Endodermal cell (in vitro differentiated cells): ENCODE measurements at regions not wholly inside any gene's neighbourhood (a gene's known extent, or its start where the extent isn't known, plus 50 kb on each side); places are given as distances from the start of the nearest gene placed in this dataset.

Source experiments
- DNase-seq: peaks from one replicate; pipeline ENCODE4 v3.0.0-alpha.2; 2017
- H3K27ac ChIP-seq: 2 replicates; pipeline ENCODE4 v1.5.1; 2013; ENCODE audit warnings: mild to moderate bottlenecking, low read depth, low read length, moderate library complexity
- H3K27me3 ChIP-seq: 2 replicates; pipeline ENCODE4 v1.6.1; 2013; ENCODE audit warnings: mild to moderate bottlenecking, low read length, moderate library complexity; ENCODE audit not compliant: insufficient read depth, control insufficient read depth, poor library complexity, severe bottlenecking
- H3K36me3 ChIP-seq: 2 replicates; pipeline ENCODE4 v1.7.0; 2013; ENCODE audit warnings: mild to moderate bottlenecking, low read length, moderate library complexity; ENCODE audit not compliant: control insufficient read depth, insufficient read depth
- H3K4me1 ChIP-seq: one replicate; pipeline ENCODE4 v1.7.0; 2013; ENCODE audit warnings: low read length; ENCODE audit not compliant: control insufficient read depth, insufficient read depth
- H3K4me3 ChIP-seq: 2 replicates; pipeline ENCODE4 v1.5.1; 2013; ENCODE audit warnings: mild to moderate bottlenecking, low read length, moderate library complexity
- H3K9ac ChIP-seq: 2 replicates; pipeline ENCODE4 v1.6.1; 2013; ENCODE audit warnings: mild to moderate bottlenecking, low read length, moderate library complexity; ENCODE audit not compliant: poor library complexity, severe bottlenecking; ENCODE audit errors: extremely low read depth
- H3K9me3 ChIP-seq: 2 replicates; pipeline ENCODE4 v1.6.1; 2013; ENCODE audit warnings: mild to moderate bottlenecking, low read length, moderate library complexity; ENCODE audit not compliant: control insufficient read depth
- H3K27ac Mint-ChIP-seq: 2 replicates; pipeline ENCODE4 v1.8.0; 2020; ENCODE audit warnings: mixed read lengths
- H3K27me3 Mint-ChIP-seq: 2 replicates; pipeline ENCODE4 v1.8.0; 2021; ENCODE audit warnings: mild to moderate bottlenecking, mixed read lengths; ENCODE audit not compliant: insufficient read depth
- H3K36me3 Mint-ChIP-seq: 2 replicates; pipeline ENCODE4 v1.8.0; 2020; ENCODE audit warnings: low read depth, mixed read lengths
- H3K4me1 Mint-ChIP-seq: 2 replicates; pipeline ENCODE4 v1.8.0; 2020; ENCODE audit warnings: mixed read lengths
- H3K4me3 Mint-ChIP-seq: 2 replicates; pipeline ENCODE4 v1.8.0; 2020; ENCODE audit warnings: mild to moderate bottlenecking, moderate library complexity, mixed read lengths
- H3K9me3 Mint-ChIP-seq: 2 replicates; pipeline ENCODE4 v1.8.0; 2020; ENCODE audit warnings: mild to moderate bottlenecking, mixed read lengths
- CTCF ChIP-seq: fragments of 200-600 bp; sonication (generic); conservative IDR thresholded peaks from 2 replicates; pipeline ENCODE4 v1.5.0; 2021; ENCODE audit warnings: antibody characterized with exemption, mild to moderate bottlenecking
- WGBS, 2 experiments: methylation state at CpG; one replicate each; pipeline versions ENCODE4 v1.1.5 to v1.1.7; 2013; ENCODE audit warnings: missing lambda C conversion rate in 2 of 2, mixed read lengths in 1 of 2; ENCODE audit not compliant: insufficient coverage in 1 of 2, insufficient read length in 1 of 2; 5-methylcytosine and 5-hydroxymethylcytosine counted together

GRCh38 chr13:84038001-84038400 is 155.7 kb upstream of the SLITRK1 start:
- TF ChIP-seq CTCF, result no peak
- no peak overlapping the region for H3K4me3 ChIP-seq
- no peaks in the 10 kb centered on the region for H3K27me3 ChIP-seq
- no peak overlapping the region for H3K4me3 Mint-ChIP-seq
- no peaks in the 10 kb centered on the region for H3K27me3 Mint-ChIP-seq
- H3K9ac ChIP-seq, result no peak overlapping the region
- no peaks in the 10 kb centered on the region for H3K9me3 Mint-ChIP-seq
- H3K9me3 ChIP-seq, result no peaks in the 10 kb centered on the region
- WGBS, 2 experiments, result 17% methylated on average over 1 of the region's 1 CpG; no CpG with 5 or more reads in 1 of the 2 experiments
- H3K36me3 Mint-ChIP-seq, result no peaks in the 10 kb centered on the region
- peaks cover 4% of the 10 kb centered on the region for H3K4me1 ChIP-seq
- H3K27ac ChIP-seq, result no peak overlapping the region
- no peak overlapping the region for H3K27ac Mint-ChIP-seq
- peak; percentile 48 for DNase-seq
- H3K4me1 Mint-ChIP-seq, result peaks cover 8% of the 10 kb centered on the region
- H3K36me3 ChIP-seq, result no peaks in the 10 kb centered on the region

- Histone ChIP-seq H3K27ac (no peak overlapping the region), H3K27me3 (no peaks in the 10 kb centered on the region), H3K9ac (no peak overlapping the region), H3K36me3 (no peaks in the 10 kb centered on the region), H3K4me3 (no peak overlapping the region), H3K9me3 (no peaks in the 10 kb centered on the region), H3K4me1 (no peaks in the 10 kb centered on the region)
- no peaks in the 10 kb centered on the region for H3K9me3 Mint-ChIP-seq
- no peak overlapping the region for H3K27ac Mint-ChIP-seq
- H3K4me3 Mint-ChIP-seq, result no peak overlapping the region
- no peak for TF ChIP-seq CTCF
- no peak for DNase-seq
- no peaks in the 10 kb centered on the region for H3K36me3 Mint-ChIP-seq
- WGBS, 2 experiments, result 83 to 100% methylated on average over 1 of the region's 1 CpG
- peaks cover 7% of the 10 kb centered on the region for H3K4me1 Mint-ChIP-seq
- peaks cover 24% of the 10 kb centered on the region for H3K27me3 Mint-ChIP-seq
These were observed 149.8 kb upstream of the SLITRK1 start for GRCh38 chr13:84032116-84032515.

- Histone ChIP-seq H3K27me3 (no peaks in the 10 kb centered on the region), H3K36me3 (no peaks in the 10 kb centered on the region), H3K4me1 (no peaks in the 10 kb centered on the region), H3K4me3 (no peak overlapping the region), H3K9me3 (no peaks in the 10 kb centered on the region), H3K9ac (no peak overlapping the region), H3K27ac (no peak overlapping the region)
- no peak overlapping the region for H3K4me3 Mint-ChIP-seq
- no peak for DNase-seq
- no peaks in the 10 kb centered on the region for H3K9me3 Mint-ChIP-seq
- H3K4me1 Mint-ChIP-seq, result peaks cover 7% of the 10 kb centered on the region
- no peaks in the 10 kb centered on the region for H3K36me3 Mint-ChIP-seq
- H3K27me3 Mint-ChIP-seq, result peaks cover 32% of the 10 kb centered on the region
- no peak overlapping the region for H3K27ac Mint-ChIP-seq
- WGBS, 2 experiments, result 91 to 92% methylated on average over 3 to 4 of the region's 4 CpGs
- no peak for TF ChIP-seq CTCF
These were observed 148.8 kb upstream of the SLITRK1 start for GRCh38 chr13:84031120-84031519.
